Testis (tissue), 2 donors: ENCODE measurements at regions not wholly inside any gene's neighbourhood (a gene's known extent, or its start where the extent isn't known, plus 50 kb on each side); places are given as distances from the start of the nearest gene placed in this dataset.

Source experiments
- DNase-seq: peaks from one replicate; pipeline ENCODE4 v3.0.0-alpha.2; 2019
- H3K27ac ChIP-seq, 2 donors: fragments of 200-600 bp; sonication (generic); one replicate each; pipeline ENCODE4 v1.5.1; 2019
- H3K27me3 ChIP-seq: fragments of 200-600 bp; sonication (generic); one replicate; pipeline ENCODE4 v1.5.1; 2019
- H3K36me3 ChIP-seq: fragments of 200-600 bp; sonication (generic); one replicate; pipeline ENCODE4 v1.5.1; 2017; ENCODE audit warnings: low read depth; ENCODE audit errors: missing control alignments
- H3K4me1 ChIP-seq: fragments of 200-600 bp; sonication (generic); one replicate; pipeline ENCODE4 v1.5.1; 2019
- H3K4me3 ChIP-seq, 2 donors: fragments of 200-600 bp; sonication (generic); one replicate each; pipeline ENCODE4 v1.5.1; 2017 to 2019
- H3K9me3 ChIP-seq: fragments of 200-600 bp; sonication (generic); one replicate; pipeline ENCODE4 v1.5.1; 2017
- POLR2A ChIP-seq: fragments of 450-650 bp; IDR thresholded peaks from one replicate; pipeline ENCODE4 v1.6.1; 2017; ENCODE audit warnings: antibody characterized with exemption, mild to moderate bottlenecking, moderate library complexity
- WGBS, 2 donors: methylation state at CpG; one replicate each; pipeline ENCODE4 v1.1.5; 2018; 5-methylcytosine and 5-hydroxymethylcytosine counted together
- intact Hi-C: fragments of 100-400 bp; cut with DNase I; formaldehyde crosslinking; loops from one replicate; pipeline ENCODE4 v1.15.1; 2023; ENCODE audit warnings: low total_unique reads
- TF ChIP-seq, protein P1 (sequence below), 3 experiments: fragments of 450-650 bp in 2 of 3; fragments of 200-600 bp in 1 of 3; sonication (generic) in 1 of 3; IDR thresholded peaks; one replicate each; pipeline ENCODE4 v1.5.1; 2016 to 2019; ENCODE audit warnings: antibody characterized with exemption in 3 of 3, mild to moderate bottlenecking in 2 of 3, moderate library complexity in 1 of 3

DNA sequence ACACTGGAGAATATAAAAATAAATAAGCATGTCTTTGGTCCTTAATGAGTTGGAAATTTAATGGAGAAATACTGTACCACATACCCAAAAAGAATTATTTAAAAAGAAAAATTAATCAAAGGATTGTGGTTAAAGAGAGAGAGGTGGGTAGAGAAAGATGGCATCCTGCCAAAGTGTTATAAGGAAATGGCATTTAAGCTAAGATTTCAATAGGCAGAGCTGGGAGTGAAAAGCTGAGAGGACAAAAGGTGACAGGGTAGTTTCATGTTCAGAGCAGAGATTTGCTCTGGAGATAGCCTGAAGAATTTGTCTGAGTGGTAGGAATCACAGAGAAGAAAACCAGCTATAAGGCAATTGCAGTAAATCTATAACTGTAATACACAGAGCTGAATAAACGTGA lies 181.0 kb downstream of the SI start:
- Histone ChIP-seq H3K4me3 (no peak overlapping the region), H3K36me3 (no peaks in the 10 kb centered on the region), H3K4me1 (no peaks in the 10 kb centered on the region), H3K9me3 (no peaks in the 10 kb centered on the region), H3K27me3 (no peaks in the 10 kb centered on the region), H3K27ac (no peak overlapping the region)
- TF ChIP-seq POLR2A, result no peak
- TF ChIP-seq, protein P1, sequence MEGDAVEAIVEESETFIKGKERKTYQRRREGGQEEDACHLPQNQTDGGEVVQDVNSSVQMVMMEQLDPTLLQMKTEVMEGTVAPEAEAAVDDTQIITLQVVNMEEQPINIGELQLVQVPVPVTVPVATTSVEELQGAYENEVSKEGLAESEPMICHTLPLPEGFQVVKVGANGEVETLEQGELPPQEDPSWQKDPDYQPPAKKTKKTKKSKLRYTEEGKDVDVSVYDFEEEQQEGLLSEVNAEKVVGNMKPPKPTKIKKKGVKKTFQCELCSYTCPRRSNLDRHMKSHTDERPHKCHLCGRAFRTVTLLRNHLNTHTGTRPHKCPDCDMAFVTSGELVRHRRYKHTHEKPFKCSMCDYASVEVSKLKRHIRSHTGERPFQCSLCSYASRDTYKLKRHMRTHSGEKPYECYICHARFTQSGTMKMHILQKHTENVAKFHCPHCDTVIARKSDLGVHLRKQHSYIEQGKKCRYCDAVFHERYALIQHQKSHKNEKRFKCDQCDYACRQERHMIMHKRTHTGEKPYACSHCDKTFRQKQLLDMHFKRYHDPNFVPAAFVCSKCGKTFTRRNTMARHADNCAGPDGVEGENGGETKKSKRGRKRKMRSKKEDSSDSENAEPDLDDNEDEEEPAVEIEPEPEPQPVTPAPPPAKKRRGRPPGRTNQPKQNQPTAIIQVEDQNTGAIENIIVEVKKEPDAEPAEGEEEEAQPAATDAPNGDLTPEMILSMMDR (IDR thresholded peaks at IDR 0.05), result no peak
- WGBS, 2 donors, result 38 to 51% methylated on average over 1 of the region's 1 CpG
- no peak for DNase-seq
- intact Hi-C loops, result no loop called here

GRCh38 chr3:164890061-164890460 lies 188.2 kb downstream of the SI start:
- Histone ChIP-seq H3K4me3 (no peak overlapping the region), H3K27me3 (no peaks in the 10 kb centered on the region), H3K36me3 (no peaks in the 10 kb centered on the region), H3K9me3 (no peaks in the 10 kb centered on the region), H3K4me1 (no peaks in the 10 kb centered on the region), H3K27ac (no peak overlapping the region)
- intact Hi-C loops, result no loop called here
- DNase-seq, result no peak
- TF ChIP-seq, protein P1 (IDR thresholded peaks at IDR 0.05), result no peak
- no peak for TF ChIP-seq POLR2A

GRCh38 chr3:164883171-164883570 lies 195.1 kb downstream of the SI start:
- Histone ChIP-seq H3K9me3 (no peaks in the 10 kb centered on the region), H3K27me3 (no peaks in the 10 kb centered on the region), H3K36me3 (no peaks in the 10 kb centered on the region), H3K4me1 (peaks cover 3% of the 10 kb centered on the region), H3K27ac (no peak overlapping the region), H3K4me3 (no peak overlapping the region)
- intact Hi-C loops, result no loop called here
- TF ChIP-seq, protein P1 (IDR thresholded peaks at IDR 0.05), result no peak
- TF ChIP-seq POLR2A, result no peak
- no peak for DNase-seq

GRCh38 chr3:164879201-164879600 lies 199.1 kb downstream of the SI start:
- DNase-seq, result peak; percentile 63
- intact Hi-C loops, result no loop called here

GRCh38 chr3:164864454-164864853 lies 213.8 kb downstream of the SI start:
- no peaks in the 10 kb centered on the region for H3K9me3 ChIP-seq
- WGBS, 2 donors, result 71 to 84% methylated on average over 1 of the region's 1 CpG
- no peak overlapping the region for H3K27ac ChIP-seq
- no peaks in the 10 kb centered on the region for H3K4me1 ChIP-seq
- TF ChIP-seq, protein P1 (IDR thresholded peaks at IDR 0.05), result no peak
- TF ChIP-seq POLR2A, result no peak
- no peaks in the 10 kb centered on the region for H3K27me3 ChIP-seq
- H3K36me3 ChIP-seq, result no peaks in the 10 kb centered on the region
- no peak for DNase-seq
- H3K4me3 ChIP-seq, result no peak overlapping the region
- intact Hi-C loops, result no loop called here

More at GRCh38 chr3:164879201-164879600, 199.1 kb downstream of the SI start:
- no peaks in the 10 kb centered on the region for H3K36me3 ChIP-seq
- no peaks in the 10 kb centered on the region for H3K27me3 ChIP-seq
- no peaks in the 10 kb centered on the region for H3K9me3 ChIP-seq
- WGBS, 2 donors, result 24 to 26% methylated on average over 4 of the region's 4 CpGs
- no peak overlapping the region for H3K27ac ChIP-seq
- no peak for TF ChIP-seq POLR2A
- TF ChIP-seq, protein P1 (IDR thresholded peaks at IDR 0.05), result no peak
- H3K4me1 ChIP-seq, result peaks cover 3% of the 10 kb centered on the region
- H3K4me3 ChIP-seq, result no peak overlapping the region
